BLaER1 treated with 17β-estradiol and CSF1 and Interleukin-3, amounts not matched to agents 10 nM and 100 nM (cell line): ENCODE measurements at regions not wholly inside any gene's neighbourhood (a gene's known extent, or its start where the extent isn't known, plus 50 kb on each side); places are given as distances from the start of the nearest gene placed in this dataset.
A peak's percentile ranks its signal among the peaks of the same experiment; 100 is the strongest.

Experiments used
- H3K27ac ChIP-seq, 11 experiments: shearing (Covaris generic); formaldehyde crosslinking; 2 replicates each; pipeline ENCODE4 v1.8.1; 2022
- H3K27me3 ChIP-seq, 11 experiments: shearing (Covaris generic); formaldehyde crosslinking; 2 replicates each; pipeline ENCODE4 v1.8.1; 2022
- H3K36me3 ChIP-seq, 11 experiments: shearing (Covaris generic); formaldehyde crosslinking; 2 replicates each; pipeline ENCODE4 v1.8.1; 2022
- H3K4me1 ChIP-seq, 10 experiments: shearing (Covaris generic); formaldehyde crosslinking; 2 replicates each; pipeline ENCODE4 v1.8.1; 2022
- H3K4me2 ChIP-seq, 11 experiments: shearing (Covaris generic); formaldehyde crosslinking; 2 replicates each; pipeline ENCODE4 v1.8.1; 2022
- H3K4me3 ChIP-seq, 10 experiments: shearing (Covaris generic); formaldehyde crosslinking; 2 replicates each; pipeline ENCODE4 v1.8.1; 2022
- H3K9ac ChIP-seq, 11 experiments: shearing (Covaris generic); formaldehyde crosslinking; 2 replicates each; pipeline ENCODE4 v1.8.1; 2022
- H3K9me3 ChIP-seq, 11 experiments: shearing (Covaris generic); formaldehyde crosslinking; replicated peaks in 1 of 11; 2 replicates each; pipeline ENCODE4 v1.8.1; 2022
- H4K20me1 ChIP-seq, 11 experiments: shearing (Covaris generic); formaldehyde crosslinking; 2 replicates each; pipeline ENCODE4 v1.8.1; 2022
- Cebpa-rat ChIP-seq, 11 experiments: shearing (Covaris generic); IDR thresholded peaks; 2 replicates each; pipeline ENCODE4 v1.8.1; 2022

DNA sequence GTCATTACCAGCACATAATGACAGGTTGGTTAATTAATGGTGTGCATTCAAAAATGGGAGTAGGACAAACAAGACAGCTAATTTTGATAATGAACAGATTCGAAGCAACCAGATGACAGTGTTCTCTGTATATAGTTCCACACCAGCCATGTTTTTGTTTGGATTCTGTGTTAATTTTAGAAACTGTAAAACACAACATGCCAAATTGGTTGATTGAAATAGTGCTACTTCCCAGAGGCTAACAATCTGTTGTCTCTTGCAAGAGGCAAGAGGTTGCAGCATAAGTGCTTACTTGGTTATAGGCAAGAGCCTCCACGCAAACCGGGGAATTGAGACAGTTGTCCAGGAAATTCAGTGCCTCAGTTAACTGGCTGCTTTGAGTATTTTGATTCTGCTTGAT lies 170.2 kb upstream of the HABP2 start:
- no peaks in the 10 kb centered on the region for H4K20me1 ChIP-seq
- peak overlapping the region in 4 of 11 experiments; percentile 69 to 77 (median 69); a peak in 9 of 22 replicates for H3K9ac ChIP-seq
- TF ChIP-seq Cebpa-rat (IDR thresholded peaks at IDR 0.05), result no peak
- peak overlapping the region in 9 of 11 experiments; percentile 71 to 81 (median 77); a peak in 16 of 22 replicates for H3K27ac ChIP-seq
- H3K27me3 ChIP-seq, result no peaks in the 10 kb centered on the region
- peaks cover 52 to 83% (median 73%) of the 10 kb centered on the region in 10 experiments for H3K4me1 ChIP-seq
- H3K36me3 ChIP-seq, result no peaks in the 10 kb centered on the region
- H3K4me2 ChIP-seq, result peak overlapping the region; percentile 75 to 89 (median 83)
- peak overlapping the region in 3 of 10 experiments; percentile 39 to 52 (median 46); a peak in 3 of 20 replicates for H3K4me3 ChIP-seq
- no peaks in the 10 kb centered on the region for H3K9me3 ChIP-seq

DNA sequence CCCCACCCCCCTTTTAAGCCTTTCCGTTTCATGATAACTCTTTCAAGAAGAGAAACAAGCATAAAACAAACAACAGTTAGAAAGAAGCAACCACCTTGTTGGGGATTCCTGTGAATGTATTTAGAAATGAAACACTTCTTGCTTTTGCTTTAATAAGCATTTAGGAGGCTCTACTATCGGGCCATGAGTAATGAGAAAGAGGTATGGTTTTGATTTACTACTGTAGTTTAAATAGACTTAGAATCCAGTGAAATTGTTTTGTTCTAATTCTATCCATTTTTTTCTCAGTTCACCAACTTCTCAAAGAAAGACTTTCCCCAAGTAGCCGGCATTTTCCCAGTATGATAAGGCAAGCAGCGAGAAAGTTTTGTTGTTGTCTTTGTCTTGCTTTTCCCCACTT lies 168.7 kb upstream of the HABP2 start:
- peak overlapping the region in 4 of 11 experiments; percentile 14 to 33 (median 26); a peak in 5 of 22 replicates for H3K27ac ChIP-seq
- no peaks in the 10 kb centered on the region for H3K27me3 ChIP-seq
- no peaks in the 10 kb centered on the region for H3K9me3 ChIP-seq
- no peak overlapping the region for H3K4me3 ChIP-seq
- H3K36me3 ChIP-seq, result no peaks in the 10 kb centered on the region
- peak overlapping the region; percentile 48 to 89 (median 67); a peak in 20 of 22 replicates for H3K4me2 ChIP-seq
- no peak for TF ChIP-seq Cebpa-rat (IDR thresholded peaks at IDR 0.05)
- H4K20me1 ChIP-seq, result no peaks in the 10 kb centered on the region
- peak overlapping the region in 4 of 11 experiments; percentile 18 to 38 (median 26); a peak in 4 of 22 replicates for H3K9ac ChIP-seq
- H3K4me1 ChIP-seq, result peaks cover 49 to 76% (median 71%) of the 10 kb centered on the region in 10 experiments

DNA sequence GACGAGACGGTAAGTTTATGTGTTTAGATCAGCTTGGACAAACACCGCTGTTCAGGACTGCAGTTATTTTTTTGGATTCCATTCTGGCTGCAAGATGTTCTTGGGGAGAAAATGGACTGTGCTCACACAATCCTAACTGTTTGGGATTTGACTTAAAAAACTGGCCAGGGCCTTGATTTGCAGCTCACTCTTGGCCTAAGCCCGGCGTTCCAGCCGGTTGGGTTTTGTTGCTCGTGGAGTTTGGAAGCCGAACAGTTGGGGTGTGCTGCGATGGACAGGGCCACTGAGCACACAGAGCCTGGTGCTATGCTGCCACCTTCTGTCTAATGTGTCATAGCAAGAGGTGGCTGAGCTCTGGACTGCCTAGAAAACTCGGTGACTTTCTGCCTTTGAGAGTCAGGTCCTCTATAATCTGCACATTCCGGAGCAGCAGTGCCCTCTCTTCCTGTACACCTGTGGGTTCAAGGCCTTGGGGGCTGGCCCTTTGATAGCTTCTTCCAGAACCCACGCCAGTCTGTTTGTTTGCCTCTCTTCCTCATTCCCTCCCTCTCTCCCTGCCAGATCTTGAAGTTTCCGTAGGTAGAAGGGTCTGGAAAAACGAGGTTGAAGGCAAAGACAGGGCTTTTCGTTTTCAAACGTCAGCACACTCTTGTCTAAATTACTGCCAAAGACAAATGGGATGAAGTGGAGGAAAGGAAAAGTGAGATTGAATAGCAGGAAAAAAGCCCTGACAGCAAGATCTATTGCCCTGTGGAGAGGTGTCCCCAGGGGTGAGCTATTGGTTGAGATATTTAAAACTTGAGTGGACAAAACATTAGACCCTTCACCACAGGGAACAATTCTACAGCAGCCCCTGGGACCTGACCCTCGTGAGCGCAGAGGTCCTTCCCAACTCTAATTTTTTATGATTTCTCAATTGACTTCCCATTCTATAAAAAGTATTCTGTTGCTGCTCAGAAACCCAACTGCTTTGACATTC lies 167.5 kb upstream of the HABP2 start:
- Histone ChIP-seq H3K27ac (0 out of 22 replicates have a peak overlapping the region, but pooled peaks of 1 of the 11 experiments have one; percentile 14), H3K4me2 (peak overlapping the region; percentile 48 to 89 (median 67)), H3K36me3 (no peaks in the 10 kb centered on the region), H3K4me3 (no peak overlapping the region), H3K27me3 (no peaks in the 10 kb centered on the region), H3K9ac (peak overlapping the region in 7 of 11 experiments; percentile 17 to 43 (median 21); a peak in 8 of 22 replicates), H4K20me1 (no peaks in the 10 kb centered on the region), H3K9me3 (no peaks in the 10 kb centered on the region), H3K4me1 (peaks cover 45 to 65% (median 61%) of the 10 kb centered on the region in 10 experiments)
- no peak for TF ChIP-seq Cebpa-rat (IDR thresholded peaks at IDR 0.05)

DNA sequence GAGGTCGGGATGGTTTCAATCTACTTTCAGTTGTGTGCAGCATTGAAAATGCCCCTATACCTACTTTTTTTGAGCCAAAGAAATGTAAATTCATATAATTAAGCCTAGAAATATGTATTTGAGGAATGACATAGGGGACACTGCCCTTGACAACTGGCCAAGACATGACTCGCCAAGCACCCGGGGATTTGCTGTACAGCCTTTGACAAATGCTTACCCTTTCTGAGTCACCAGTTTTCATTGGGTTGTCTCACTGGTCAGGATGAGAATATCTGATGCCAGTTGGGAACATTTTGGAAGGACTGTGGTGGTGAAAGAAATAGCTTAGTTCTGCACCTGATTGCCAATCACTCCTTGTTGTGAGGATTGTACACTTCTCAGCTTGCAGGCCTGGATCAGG lies 166.8 kb upstream of the HABP2 start:
- H3K36me3 ChIP-seq, result no peaks in the 10 kb centered on the region
- no peaks in the 10 kb centered on the region for H3K9me3 ChIP-seq
- H3K27me3 ChIP-seq, result no peaks in the 10 kb centered on the region
- H3K4me1 ChIP-seq, result peaks cover 44 to 63% (median 54%) of the 10 kb centered on the region in 10 experiments
- no peak overlapping the region for H3K4me3 ChIP-seq
- H3K9ac ChIP-seq, result peak overlapping the region in 3 of 11 experiments; percentile 17 to 40 (median 22); a peak in 4 of 22 replicates
- H3K4me2 ChIP-seq, result peak overlapping the region; percentile 48 to 89 (median 67)
- no peaks in the 10 kb centered on the region for H4K20me1 ChIP-seq
- no peak overlapping the region for H3K27ac ChIP-seq
- TF ChIP-seq Cebpa-rat (IDR thresholded peaks at IDR 0.05), result no peak

DNA sequence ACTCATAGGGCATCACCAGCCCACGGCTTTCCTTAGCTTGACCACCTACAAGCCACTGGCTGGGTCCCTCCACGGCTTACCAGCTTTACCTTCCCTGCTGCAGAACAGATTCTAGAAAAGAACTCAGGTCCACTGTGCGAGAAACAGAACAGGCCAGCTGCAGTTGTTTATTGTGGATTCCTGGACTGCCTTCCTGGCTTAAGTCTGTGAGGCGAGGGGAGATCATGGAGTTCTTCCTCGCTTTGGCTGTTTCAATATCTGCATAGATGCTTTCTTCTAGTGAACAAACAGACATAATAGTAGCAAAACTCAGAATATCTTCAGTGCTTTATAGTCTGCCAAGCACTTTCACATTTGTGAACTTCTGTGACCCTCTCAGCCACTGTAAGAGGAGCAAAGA lies 162.9 kb upstream of the HABP2 start:
- Histone ChIP-seq H3K36me3 (no peaks in the 10 kb centered on the region), H4K20me1 (no peaks in the 10 kb centered on the region), H3K27ac (no peak overlapping the region), H3K27me3 (no peaks in the 10 kb centered on the region), H3K4me2 (peak overlapping the region in 2 of 11 experiments; percentile 4 to 12; a peak in 1 of 22 replicates), H3K4me1 (peaks cover 14 to 25% (median 15%) of the 10 kb centered on the region in 10 experiments), H3K9me3 (peaks cover 0 to 6% (median 0%) of the 10 kb centered on the region in 11 experiments; a peak in 3 of 22 replicates), H3K9ac (no peak overlapping the region), H3K4me3 (no peak overlapping the region)
- TF ChIP-seq Cebpa-rat (IDR thresholded peaks at IDR 0.05), result no peak

DNA sequence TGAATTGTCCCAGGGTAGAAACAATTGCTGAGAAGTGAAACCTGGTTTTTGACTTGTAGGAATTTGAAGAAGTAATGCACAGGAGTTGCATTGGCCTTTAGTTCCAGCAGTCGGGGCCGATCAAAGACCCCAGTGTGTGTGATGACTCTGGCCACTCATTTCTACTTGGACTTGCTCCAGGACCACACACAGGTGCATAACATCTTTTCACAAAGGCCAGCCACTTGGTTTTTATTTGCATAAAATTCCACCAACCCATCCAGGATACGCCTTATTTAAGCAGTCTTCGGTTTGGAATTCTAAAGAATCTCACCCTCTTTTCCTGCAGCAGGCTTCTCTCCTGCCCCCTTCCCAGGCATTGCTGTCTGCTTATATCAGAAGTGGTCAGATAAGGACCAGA lies 162.0 kb upstream of the HABP2 start:
- Histone ChIP-seq H3K36me3 (no peaks in the 10 kb centered on the region), H3K4me2 (peak overlapping the region in 1 of 11 experiments; percentile 12; a peak in 1 of 22 replicates), H3K4me1 (peaks cover 5 to 15% (median 6%) of the 10 kb centered on the region in 10 experiments; a peak in 19 of 20 replicates), H4K20me1 (no peaks in the 10 kb centered on the region), H3K9ac (no peak overlapping the region), H3K9me3 (peaks cover 0 to 6% (median 0%) of the 10 kb centered on the region in 11 experiments; a peak in 3 of 22 replicates), H3K27ac (no peak overlapping the region), H3K4me3 (no peak overlapping the region), H3K27me3 (no peaks in the 10 kb centered on the region)
- no peak for TF ChIP-seq Cebpa-rat (IDR thresholded peaks at IDR 0.05)

DNA sequence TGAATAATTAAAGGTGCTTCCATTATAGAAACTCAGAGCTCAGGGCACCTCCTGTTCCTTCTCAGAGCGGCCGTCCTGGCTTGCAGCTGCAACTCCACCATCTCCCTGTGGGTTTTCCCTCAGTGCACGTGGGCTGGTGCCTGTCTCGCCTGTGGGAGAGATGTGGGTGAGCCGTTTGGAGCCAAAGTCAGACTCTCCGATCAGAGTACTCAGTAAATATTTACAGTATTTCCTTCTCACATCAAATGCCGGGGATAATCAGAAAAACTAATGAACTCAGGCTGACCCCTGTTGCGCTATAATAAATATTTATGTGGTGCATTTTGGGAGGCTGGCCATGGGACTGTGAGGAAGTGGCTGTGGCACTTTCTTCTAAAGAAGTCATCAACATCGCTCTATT lies 155.8 kb upstream of the HABP2 start:
- no peak for TF ChIP-seq Cebpa-rat (IDR thresholded peaks at IDR 0.05)
- H3K9ac ChIP-seq, result no peak overlapping the region
- no peak overlapping the region for H3K4me3 ChIP-seq
- peak overlapping the region in 8 of 11 experiments; percentile 2 to 77 (median 31); a peak in 10 of 22 replicates for H3K4me2 ChIP-seq
- H3K9me3 ChIP-seq, result peaks cover 0 to 9% (median 0%) of the 10 kb centered on the region in 11 experiments; a peak in 3 of 22 replicates
- no peaks in the 10 kb centered on the region for H4K20me1 ChIP-seq
- H3K4me1 ChIP-seq, result peaks cover 0 to 35% (median 9%) of the 10 kb centered on the region in 10 experiments; a peak in 12 of 20 replicates
- no peak overlapping the region for H3K27ac ChIP-seq
- H3K27me3 ChIP-seq, result no peaks in the 10 kb centered on the region
- no peaks in the 10 kb centered on the region for H3K36me3 ChIP-seq

DNA sequence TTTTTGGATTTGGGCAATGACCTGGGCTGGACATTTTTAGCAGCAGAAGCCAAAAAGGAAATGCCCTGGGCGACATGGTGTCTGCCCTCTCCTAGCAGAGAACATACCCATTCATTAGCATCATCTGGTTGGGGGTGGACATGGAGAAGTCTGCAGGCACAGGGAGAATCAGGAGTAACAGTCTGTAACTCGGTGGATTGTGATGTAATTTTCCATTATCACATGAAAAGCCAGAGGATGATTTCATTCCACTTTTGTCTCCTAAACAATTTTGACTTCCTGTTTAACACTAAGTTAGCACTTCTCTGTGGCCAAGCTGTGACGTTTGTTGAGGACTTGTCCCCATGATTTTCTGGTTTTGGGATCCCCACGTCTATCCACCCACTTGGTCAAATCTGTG lies 153.8 kb upstream of the HABP2 start:
- Histone ChIP-seq H3K4me1 (peaks cover 0 to 40% (median 9%) of the 10 kb centered on the region in 10 experiments; a peak in 12 of 20 replicates), H3K4me2 (peak overlapping the region in 3 of 11 experiments; percentile 12 to 77 (median 61); a peak in 5 of 22 replicates), H3K36me3 (no peaks in the 10 kb centered on the region), H3K27me3 (no peaks in the 10 kb centered on the region), H3K9me3 (0 out of 22 replicates have a peak, but pooled peaks cover 0 to 5% (median 0%) of the 10 kb centered on the region in 11 experiments), H3K9ac (no peak overlapping the region), H3K27ac (peak overlapping the region in 2 of 11 experiments; percentile 33 to 47; a peak in 3 of 22 replicates), H3K4me3 (no peak overlapping the region), H4K20me1 (no peaks in the 10 kb centered on the region)
- no peak for TF ChIP-seq Cebpa-rat (IDR thresholded peaks at IDR 0.05)

DNA sequence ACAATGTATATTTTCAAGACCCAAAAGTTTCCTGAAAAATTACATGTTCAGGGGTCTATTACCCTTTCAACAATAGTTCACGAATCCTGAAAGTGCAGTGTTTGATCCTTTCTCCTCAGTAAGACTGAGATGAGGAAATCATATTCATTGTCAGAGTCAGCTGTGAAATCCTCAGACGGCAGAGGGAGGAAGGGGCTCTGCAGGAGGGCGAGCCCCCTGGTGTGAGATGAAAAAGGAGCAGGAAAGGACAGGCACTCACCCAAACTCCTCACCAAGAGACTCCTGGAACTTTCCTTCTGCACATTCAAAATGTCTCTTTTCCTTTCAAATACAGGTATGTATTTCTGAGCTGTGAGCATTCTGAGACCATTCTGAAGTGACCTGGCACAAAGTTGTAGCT lies 150.3 kb upstream of the HABP2 start:
- no peak for TF ChIP-seq Cebpa-rat (IDR thresholded peaks at IDR 0.05)
- H3K27ac ChIP-seq, result no peak overlapping the region
- no peaks in the 10 kb centered on the region for H3K36me3 ChIP-seq
- H3K4me2 ChIP-seq, result no peak overlapping the region
- H4K20me1 ChIP-seq, result no peaks in the 10 kb centered on the region
- no peak overlapping the region for H3K4me3 ChIP-seq
- no peak overlapping the region for H3K9ac ChIP-seq
- H3K4me1 ChIP-seq, result peaks cover 0 to 32% (median 0%) of the 10 kb centered on the region in 10 experiments; a peak in 7 of 20 replicates
- no peaks in the 10 kb centered on the region for H3K27me3 ChIP-seq
- 0 out of 22 replicates have a peak, but pooled peaks cover 0 to 5% (median 0%) of the 10 kb centered on the region in 11 experiments for H3K9me3 ChIP-seq
